Non-pigmented ciliary epithelial cell (primary cell): ENCODE measurements at regions not wholly inside any gene's neighbourhood (a gene's known extent, or its start where the extent isn't known, plus 50 kb on each side); places are given as distances from the start of the nearest gene placed in this dataset.
A peak's percentile ranks its signal among the peaks of the same experiment; 100 is the strongest.

ENCODE experiments used
- DNase-seq: peaks from one replicate; pipeline ENCODE4 v3.0.0-alpha.2; 2010; ENCODE audit warnings: low read depth

GRCh38 chr1:68959461-68960030 lies 462.7 kb upstream of the DEPDC1 start:
- DNase-seq = no peak

DNA sequence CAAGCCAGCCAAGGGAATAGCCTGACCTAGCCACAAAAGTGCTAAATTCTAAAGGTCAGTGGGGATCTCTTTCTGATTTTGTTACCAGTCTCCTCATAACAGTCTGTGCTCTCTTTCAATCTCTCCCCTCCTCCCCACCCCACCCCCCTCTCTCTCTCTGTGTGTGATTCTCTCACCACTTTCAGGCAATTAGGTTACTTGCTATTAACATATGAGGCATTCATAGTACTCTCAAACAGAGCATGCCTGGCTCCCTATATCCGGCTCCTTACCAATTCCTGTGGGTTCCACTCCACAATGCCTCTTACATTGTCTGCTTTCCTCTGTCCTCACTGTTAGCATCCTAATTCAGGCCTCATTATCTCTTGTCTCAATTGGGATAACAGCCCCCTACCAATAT lies 464.3 kb upstream of the DEPDC1 start:
- DNase-seq = no peak

DNA sequence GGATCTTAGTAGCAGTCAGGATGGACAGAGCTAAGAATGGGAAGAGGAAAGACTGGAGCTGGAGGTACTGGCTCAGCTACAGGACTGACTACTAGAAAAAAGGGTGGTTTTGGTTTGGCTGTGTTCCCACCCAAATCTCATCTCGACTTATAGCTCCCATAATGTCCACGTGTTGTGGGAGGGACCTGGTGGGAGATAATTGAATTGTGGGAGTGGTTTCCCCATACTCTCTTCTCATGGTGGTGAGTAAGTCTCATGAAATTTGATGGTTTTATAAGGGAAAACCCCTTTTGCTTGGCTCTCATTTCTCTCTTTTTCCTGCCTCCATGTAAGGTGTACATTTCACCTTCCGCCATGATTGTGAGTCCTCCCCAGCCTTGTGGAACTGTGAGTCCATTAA lies 466.5 kb upstream of the DEPDC1 start:
- no peak for DNase-seq

- DNase-seq = no peak
These were observed 472.6 kb upstream of the DEPDC1 start for GRCh38 chr1:68969441-68969840.

DNA sequence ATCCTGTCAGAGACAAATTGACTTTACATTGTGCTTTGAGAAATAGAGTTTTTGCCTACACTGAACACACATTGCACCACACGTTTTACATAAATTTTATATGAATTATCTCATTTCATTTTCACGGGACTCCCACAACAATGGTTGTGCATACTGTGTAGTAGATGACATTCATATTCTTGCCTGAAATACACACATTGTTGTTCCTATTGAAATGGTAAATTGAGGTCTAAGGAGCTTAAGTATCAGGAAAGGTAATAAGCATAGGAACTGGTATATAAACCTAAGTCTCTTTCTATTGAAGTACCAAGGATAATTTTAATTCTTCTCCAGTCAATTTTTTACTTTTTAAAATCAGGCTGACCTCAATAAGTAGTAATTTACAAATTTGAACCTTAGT lies 473.7 kb upstream of the DEPDC1 start:
- no peak for DNase-seq

- DNase-seq = peak; percentile 6
These were observed 476.8 kb upstream of the DEPDC1 start for GRCh38 chr1:68973459-68974244.

GRCh38 chr1:68974447-68974846 lies 477.6 kb upstream of the DEPDC1 start:
- DNase-seq = no peak

DNA sequence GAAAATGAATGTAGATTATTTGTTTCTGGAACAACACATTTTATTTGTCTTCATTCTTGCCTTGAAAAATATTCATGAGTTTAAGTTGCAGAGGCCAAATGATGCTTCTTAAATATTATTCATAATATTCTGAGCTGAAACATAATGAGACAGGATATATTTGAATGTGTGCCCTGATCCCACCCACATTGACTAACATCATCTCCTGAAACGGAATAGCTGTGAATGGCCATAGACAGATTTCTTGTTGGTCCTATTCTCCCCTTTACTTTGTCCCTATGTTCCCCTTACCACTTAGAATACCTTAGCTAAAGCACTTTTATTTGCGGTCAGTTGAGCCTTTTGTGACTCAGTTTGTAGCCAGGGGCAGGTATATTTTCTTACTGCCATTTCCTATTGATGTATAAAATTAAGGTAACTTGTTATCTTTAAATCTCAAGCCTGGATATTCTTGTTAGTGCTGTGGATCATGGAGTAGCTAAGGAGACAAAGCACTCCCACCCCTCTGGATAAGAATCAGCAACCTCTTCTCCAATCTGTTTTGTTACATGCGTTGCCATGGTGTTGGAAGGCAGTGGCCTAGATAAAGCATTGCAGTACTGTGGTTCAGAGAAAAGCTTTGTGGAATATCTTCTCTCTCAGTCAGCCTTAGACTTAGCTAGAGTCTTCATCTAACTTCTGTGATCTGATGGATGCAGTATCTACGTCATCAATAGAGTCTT lies 478.5 kb upstream of the DEPDC1 start:
- DNase-seq = no peak

DNA sequence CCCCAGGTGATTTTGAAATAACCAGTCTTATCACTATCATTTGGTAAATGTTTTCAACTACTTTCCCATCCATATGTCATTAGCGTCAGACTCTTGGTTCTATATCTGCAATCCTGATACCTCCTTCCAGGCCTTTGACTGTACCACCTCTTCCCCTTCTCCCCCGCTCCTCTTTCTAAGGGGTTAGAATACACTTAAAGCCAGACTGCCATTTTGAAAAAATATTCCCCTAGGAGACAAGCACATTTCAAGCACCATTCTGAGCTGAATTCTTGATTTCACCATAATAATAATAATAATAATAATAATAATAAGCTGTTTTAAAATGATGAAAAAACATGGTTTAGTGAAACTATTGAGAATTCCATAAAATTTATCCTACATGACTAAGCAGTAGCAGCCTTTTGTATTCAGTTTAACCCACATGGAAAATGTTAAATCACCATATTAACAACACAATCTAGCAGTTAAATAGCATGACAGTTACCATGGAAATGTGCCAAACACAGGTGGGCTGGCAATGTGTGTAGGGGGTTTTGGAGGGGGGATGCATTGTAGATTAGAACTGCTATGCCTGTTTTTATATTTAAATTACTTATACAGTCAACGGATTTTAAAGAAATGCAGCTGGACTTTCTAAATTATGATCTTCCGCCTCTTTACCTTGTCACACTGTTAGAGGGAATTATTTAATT lies 480.2 kb upstream of the DEPDC1 start:
- DNase-seq = no peak

DNA sequence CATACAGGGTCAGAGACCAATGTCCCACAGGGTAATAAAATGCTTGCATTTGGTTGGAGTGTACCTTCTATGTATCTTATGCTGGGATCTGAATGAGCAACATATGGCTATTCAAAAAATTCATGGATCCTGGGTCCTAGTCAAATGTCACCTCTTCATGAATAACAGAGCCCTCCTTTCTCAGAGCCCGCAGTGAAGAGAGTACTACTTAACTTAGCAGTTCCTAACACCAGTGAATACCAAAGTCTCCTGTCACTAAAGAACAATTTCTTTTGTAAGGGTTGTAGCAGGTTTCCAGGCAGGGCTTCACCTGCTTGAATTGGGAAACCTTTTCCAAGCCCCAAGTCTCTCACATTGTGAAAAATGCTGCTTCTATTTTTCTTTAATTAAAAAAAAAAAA lies 483.0 kb upstream of the DEPDC1 start:
- DNase-seq = no peak

DNA sequence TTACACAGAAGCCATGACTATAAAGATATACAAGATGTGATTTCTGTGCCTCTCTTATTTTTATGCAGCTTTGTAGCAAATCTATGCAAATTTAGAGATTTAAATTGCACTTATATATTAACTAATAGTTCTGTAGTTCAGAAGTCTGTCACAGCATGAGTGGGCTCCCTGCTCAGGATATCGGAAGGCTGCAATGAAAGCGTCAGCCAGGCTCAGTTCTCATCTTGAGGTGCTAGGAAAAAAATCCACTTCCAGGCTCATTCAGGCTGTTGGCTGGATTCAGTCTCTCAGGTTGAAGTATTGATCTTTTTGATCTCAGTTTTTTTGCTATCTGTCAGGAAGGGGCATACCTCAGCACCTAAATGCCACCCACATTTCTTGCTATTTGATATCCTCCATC lies 487.4 kb upstream of the DEPDC1 start:
- DNase-seq = no peak

- DNase-seq = no peak
These were observed 497.2 kb upstream of the DEPDC1 start for GRCh38 chr1:68994096-68994495.

- no peak for DNase-seq
These were observed 519.6 kb upstream of the DEPDC1 start for GRCh38 chr1:69016468-69016867.

- no peak for DNase-seq
These were observed 532.8 kb upstream of the DEPDC1 start for GRCh38 chr1:69029649-69030048.

DNA sequence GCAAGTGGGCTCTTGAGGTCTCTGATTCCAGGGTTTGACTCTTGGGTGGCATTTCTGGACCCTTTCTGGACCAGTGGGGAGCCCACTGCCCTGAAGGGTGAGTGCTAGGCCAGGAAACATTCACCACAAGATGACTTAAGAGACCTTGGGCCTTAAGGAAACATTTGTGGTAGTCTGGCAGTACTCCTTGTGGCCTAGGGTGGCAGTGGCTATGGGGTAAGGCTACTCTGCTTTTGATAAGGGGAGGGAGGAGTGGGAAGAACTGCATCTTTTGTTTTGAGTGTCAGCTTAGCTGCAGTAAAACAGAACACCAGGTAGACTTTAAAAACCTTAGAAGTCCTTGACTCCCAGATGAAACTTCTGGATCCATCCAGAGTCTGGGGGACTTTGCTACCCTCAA lies 529.3 kb upstream of the LRRC7 start:
- DNase-seq = no peak

GRCh38 chr1:69045572-69045971 lies 522.1 kb upstream of the LRRC7 start:
- no peak for DNase-seq

DNA sequence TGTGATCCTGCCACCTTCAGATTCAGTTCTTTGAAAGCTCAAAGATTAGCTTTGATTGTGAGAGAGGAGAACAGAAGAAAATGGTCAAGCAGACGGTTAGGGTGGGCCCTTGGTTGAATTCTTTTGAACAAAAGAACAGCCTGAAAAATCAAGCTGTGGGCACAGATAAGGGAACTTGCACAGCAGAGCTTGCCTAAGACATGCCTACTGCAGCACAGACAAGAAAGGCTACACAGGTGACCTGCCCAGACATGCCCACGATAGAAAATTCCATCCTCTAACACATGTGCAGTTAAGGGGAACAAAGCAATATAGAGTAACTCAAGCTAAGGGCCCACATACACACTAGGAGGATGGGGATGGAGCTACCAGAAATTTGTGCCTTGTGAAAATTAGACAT lies 512.5 kb upstream of the LRRC7 start:
- no peak for DNase-seq

GRCh38 chr1:69058454-69058853 lies 509.3 kb upstream of the LRRC7 start:
- no peak for DNase-seq

- no peak for DNase-seq
These were observed 496.9 kb upstream of the LRRC7 start for GRCh38 chr1:69070660-69071373.

GRCh38 chr1:69073176-69073575 lies 494.5 kb upstream of the LRRC7 start:
- no peak for DNase-seq

DNA sequence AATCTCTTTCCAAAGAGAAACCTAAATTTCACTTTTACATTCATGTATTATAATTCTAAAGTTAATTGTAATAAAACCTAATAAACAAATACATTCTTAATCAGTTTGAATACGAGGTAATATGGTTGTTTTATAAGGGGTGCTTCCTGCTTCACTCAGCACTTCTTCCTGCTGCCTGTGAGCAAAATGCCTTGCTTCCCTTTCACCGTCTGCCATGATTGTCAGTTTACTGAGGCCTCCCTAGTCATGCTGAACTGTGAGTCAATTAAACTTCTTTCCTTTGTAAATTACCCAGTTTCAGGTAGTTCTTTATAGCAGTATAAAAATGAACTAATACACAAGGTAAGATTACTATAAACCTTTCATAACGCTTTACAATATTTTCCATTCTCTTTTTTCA lies 491.1 kb upstream of the LRRC7 start:
- DNase-seq = no peak

- DNase-seq = no peak
These were observed 490.5 kb upstream of the LRRC7 start for GRCh38 chr1:69077198-69077597.
